OCI-LY1 (cell line): ENCODE measurements at regions not wholly inside any gene's neighbourhood (a gene's known extent, or its start where the extent isn't known, plus 50 kb on each side); places are given as distances from the start of the nearest gene placed in this dataset.

Experiments used
- H2AFZ ChIP-seq: fragments of 200-600 bp; sonication (generic), shearing (Covaris generic); 2 replicates; pipeline ENCODE4 v1.6.0; 2014; ENCODE audit warnings: antibody characterized with exemption, mild to moderate bottlenecking, low read length
- H3F3A ChIP-seq: fragments of 200-600 bp; sonication (generic), shearing (Covaris generic); 2 replicates; pipeline ENCODE4 v1.6.0; 2014; ENCODE audit warnings: mild to moderate bottlenecking, antibody characterized with exemption, low read length, moderate library complexity; ENCODE audit not compliant: insufficient read depth
- H3K27ac ChIP-seq: fragments of 200-600 bp; sonication (generic); 2 replicates; pipeline ENCODE4 v1.5.1; 2014; ENCODE audit warnings: low read length, mixed run types, mild to moderate bottlenecking, low read depth; ENCODE audit not compliant: poor library complexity, severe bottlenecking
- H3K27me3 ChIP-seq: fragments of 200-600 bp; sonication (generic); 2 replicates; pipeline ENCODE4 v1.6.0; 2014; ENCODE audit warnings: antibody characterized with exemption, mild to moderate bottlenecking, low read length, moderate library complexity; ENCODE audit not compliant: insufficient read depth
- H3K36me3 ChIP-seq: fragments of 200-600 bp; sonication (generic); 2 replicates; pipeline ENCODE4 v1.6.1; 2014; ENCODE audit warnings: mild to moderate bottlenecking, antibody characterized with exemption, low read length, moderate library complexity, mixed read lengths; ENCODE audit not compliant: insufficient read depth
- H3K4me1 ChIP-seq: fragments of 200-600 bp; sonication (generic); 2 replicates; pipeline ENCODE4 v1.5.1; 2014; ENCODE audit warnings: mild to moderate bottlenecking, low read length, moderate library complexity; ENCODE audit not compliant: insufficient read depth, severe bottlenecking
- H3K4me2 ChIP-seq: fragments of 200-600 bp; sonication (generic), shearing (Covaris generic); 2 replicates; pipeline ENCODE4 v1.6.1; 2014; ENCODE audit warnings: low read length
- H3K4me3 ChIP-seq: fragments of 200-600 bp; sonication (generic); 2 replicates; pipeline ENCODE4 v1.5.1; 2014; ENCODE audit warnings: low read length, low read depth, mild to moderate bottlenecking, mixed read lengths; ENCODE audit not compliant: poor library complexity, severe bottlenecking
- H3K79me2 ChIP-seq: fragments of 200-600 bp; shearing (Covaris generic); 2 replicates; pipeline ENCODE4 v1.6.1; 2016; ENCODE audit warnings: mixed run types, low read length, mixed read lengths; ENCODE audit not compliant: insufficient read depth
- H3K9ac ChIP-seq: fragments of 200-600 bp; sonication (generic), shearing (Covaris generic); 2 replicates; pipeline ENCODE4 v1.6.1; 2014; ENCODE audit warnings: mild to moderate bottlenecking, low read length, mixed read lengths
- H3K9me2 ChIP-seq: fragments of 200-600 bp; sonication (generic), shearing (Covaris generic); 2 replicates; pipeline ENCODE4 v1.6.1; 2014; ENCODE audit warnings: low read depth, mild to moderate bottlenecking, low read length, mixed read lengths
- H3K9me3 ChIP-seq: fragments of 200-600 bp; shearing (Covaris generic); 2 replicates; pipeline ENCODE4 v1.6.1; 2014; ENCODE audit warnings: low read length, mixed read lengths
- H4K20me1 ChIP-seq: fragments of 200-600 bp; sonication (generic), shearing (Covaris generic); 2 replicates; pipeline ENCODE4 v1.6.0; 2016; ENCODE audit warnings: mild to moderate bottlenecking, low read length; ENCODE audit not compliant: insufficient read depth
- EZH2 ChIP-seq: fragments of 200-600 bp; sonication (generic), shearing (Covaris generic); IDR thresholded peaks from 2 replicates; pipeline ENCODE4 v1.8.0; 2017; ENCODE audit warnings: borderline replicate concordance, mixed run types, mild to moderate bottlenecking, antibody characterized with exemption, low read length, moderate library complexity, mixed read lengths
- TF ChIP-seq, protein P1 (sequence below): fragments of 200-600 bp; sonication (generic), shearing (Covaris generic); IDR thresholded peaks from 2 replicates; pipeline ENCODE4 v1.5.1; 2017; ENCODE audit warnings: mild to moderate bottlenecking, antibody characterized with exemption, low read length, moderate library complexity, mixed read lengths

DNA sequence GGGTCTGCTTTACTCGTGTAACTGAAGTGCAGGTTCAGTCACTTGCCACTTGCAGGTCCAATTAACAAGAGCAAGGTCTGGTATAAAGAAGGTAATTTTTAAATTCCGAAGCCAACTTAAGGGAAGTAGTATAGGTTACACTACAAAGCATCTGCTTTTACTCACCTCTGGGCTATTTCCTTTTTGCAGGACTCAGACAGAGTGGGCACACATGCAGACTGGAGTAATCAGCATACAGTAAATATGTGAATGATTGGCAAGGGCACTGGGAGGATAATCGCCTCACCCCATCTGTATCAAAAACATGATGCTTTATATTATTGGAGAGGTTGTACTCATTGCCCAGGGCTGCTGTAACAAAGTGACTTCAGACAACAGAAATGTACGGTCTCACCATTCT, 160.1 kb upstream of the CDH5 start:
- no peak overlapping the region for H3K4me2 ChIP-seq
- H3K79me2 ChIP-seq: no peaks in the 10 kb centered on the region

DNA sequence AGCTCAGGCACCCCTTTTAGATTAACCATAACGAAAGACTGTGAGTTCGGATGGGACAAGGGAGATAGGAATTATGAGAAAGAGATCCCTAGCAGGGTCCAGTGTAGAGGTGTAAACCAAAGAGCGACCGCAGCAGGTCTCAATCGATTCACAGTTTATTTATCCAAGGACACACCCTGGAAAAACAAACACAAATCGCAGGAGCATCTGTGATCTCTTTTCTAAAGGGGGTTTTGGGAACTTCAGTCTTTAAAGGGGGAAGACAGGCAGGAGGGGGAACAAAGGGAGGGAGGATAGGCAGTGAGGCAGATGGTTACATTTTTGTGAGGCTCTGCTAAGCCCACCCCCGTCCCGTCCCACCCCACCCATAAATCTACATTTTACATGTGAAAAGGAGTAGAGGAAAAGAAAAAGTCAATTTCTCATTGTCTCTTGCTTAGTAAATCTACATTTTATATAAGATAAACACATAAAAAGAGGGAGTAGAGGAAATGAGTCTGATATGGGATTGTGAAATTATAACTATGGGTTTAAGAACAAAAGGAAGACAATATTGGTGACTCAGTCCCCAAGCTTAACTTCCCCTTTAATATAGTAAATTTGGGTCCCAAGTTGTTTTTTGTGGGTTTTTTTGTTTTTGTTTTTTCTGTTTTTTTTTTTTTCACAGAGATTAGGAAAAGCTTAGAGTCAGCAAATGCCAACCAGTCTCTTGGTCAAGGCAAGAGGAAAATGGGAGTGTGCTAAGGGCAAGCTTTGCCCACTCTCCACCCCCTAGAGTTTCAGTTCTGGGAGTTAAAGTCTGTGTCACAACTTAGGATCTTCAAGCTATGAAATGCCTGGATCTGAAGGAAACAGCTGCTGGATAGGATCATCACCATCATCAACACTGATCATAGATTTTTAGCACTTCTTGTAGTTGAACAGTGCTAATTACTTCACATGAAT, 160.9 kb upstream of the CDH5 start:
- H3K4me1 ChIP-seq: no peaks in the 10 kb centered on the region
- no peaks in the 10 kb centered on the region for H3F3A ChIP-seq
- no peaks in the 10 kb centered on the region for H3K27me3 ChIP-seq
- no peak overlapping the region for H3K9ac ChIP-seq
- no peak overlapping the region for H3K4me3 ChIP-seq
- H3K9me3 ChIP-seq: no peaks in the 10 kb centered on the region
- no peak overlapping the region for H2AFZ ChIP-seq
- no peak overlapping the region for H3K4me2 ChIP-seq
- no peaks in the 10 kb centered on the region for H3K9me2 ChIP-seq
- TF ChIP-seq, protein P1, sequence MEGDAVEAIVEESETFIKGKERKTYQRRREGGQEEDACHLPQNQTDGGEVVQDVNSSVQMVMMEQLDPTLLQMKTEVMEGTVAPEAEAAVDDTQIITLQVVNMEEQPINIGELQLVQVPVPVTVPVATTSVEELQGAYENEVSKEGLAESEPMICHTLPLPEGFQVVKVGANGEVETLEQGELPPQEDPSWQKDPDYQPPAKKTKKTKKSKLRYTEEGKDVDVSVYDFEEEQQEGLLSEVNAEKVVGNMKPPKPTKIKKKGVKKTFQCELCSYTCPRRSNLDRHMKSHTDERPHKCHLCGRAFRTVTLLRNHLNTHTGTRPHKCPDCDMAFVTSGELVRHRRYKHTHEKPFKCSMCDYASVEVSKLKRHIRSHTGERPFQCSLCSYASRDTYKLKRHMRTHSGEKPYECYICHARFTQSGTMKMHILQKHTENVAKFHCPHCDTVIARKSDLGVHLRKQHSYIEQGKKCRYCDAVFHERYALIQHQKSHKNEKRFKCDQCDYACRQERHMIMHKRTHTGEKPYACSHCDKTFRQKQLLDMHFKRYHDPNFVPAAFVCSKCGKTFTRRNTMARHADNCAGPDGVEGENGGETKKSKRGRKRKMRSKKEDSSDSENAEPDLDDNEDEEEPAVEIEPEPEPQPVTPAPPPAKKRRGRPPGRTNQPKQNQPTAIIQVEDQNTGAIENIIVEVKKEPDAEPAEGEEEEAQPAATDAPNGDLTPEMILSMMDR: no peak
- no peak for TF ChIP-seq EZH2
- H3K36me3 ChIP-seq: no peaks in the 10 kb centered on the region
- H4K20me1 ChIP-seq: no peaks in the 10 kb centered on the region
- H3K27ac ChIP-seq: no peak overlapping the region
- H3K79me2 ChIP-seq: no peaks in the 10 kb centered on the region

More for the DNA sequence above, 160.1 kb upstream of the CDH5 start:
- Histone ChIP-seq H3F3A (no peaks in the 10 kb centered on the region), H3K36me3 (no peaks in the 10 kb centered on the region), H3K27me3 (no peaks in the 10 kb centered on the region), H4K20me1 (no peaks in the 10 kb centered on the region), H3K9ac (no peak overlapping the region), H3K9me2 (no peaks in the 10 kb centered on the region), H3K4me1 (no peaks in the 10 kb centered on the region), H2AFZ (no peak overlapping the region), H3K27ac (no peak overlapping the region), H3K4me3 (no peak overlapping the region), H3K9me3 (no peaks in the 10 kb centered on the region)
- TF ChIP-seq EZH2: no peak
- TF ChIP-seq, protein P1: no peak

DNA sequence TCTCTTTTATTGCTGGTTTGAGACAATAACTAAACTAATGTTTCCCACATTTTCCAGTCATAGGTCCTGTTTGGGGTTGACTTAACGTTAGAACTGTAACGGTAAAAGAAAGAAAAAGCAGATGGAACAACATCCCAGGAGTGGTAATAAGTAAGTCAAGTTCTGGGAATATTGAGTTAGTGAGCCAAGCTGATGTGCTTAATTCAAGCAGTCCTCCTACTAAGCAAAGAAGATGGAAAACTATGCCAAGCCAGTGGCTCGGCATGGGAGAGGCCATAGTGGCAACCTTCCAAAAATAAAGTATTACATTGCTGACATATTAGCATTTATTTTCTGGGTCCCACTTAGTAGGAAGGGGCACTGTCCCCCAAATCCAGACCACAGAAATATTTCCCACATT, 161.7 kb upstream of the CDH5 start:
- no peaks in the 10 kb centered on the region for H4K20me1 ChIP-seq
- no peaks in the 10 kb centered on the region for H3K36me3 ChIP-seq
- H2AFZ ChIP-seq: no peak overlapping the region
- no peaks in the 10 kb centered on the region for H3K9me2 ChIP-seq
- H3K9me3 ChIP-seq: no peaks in the 10 kb centered on the region
- no peaks in the 10 kb centered on the region for H3K4me1 ChIP-seq
- no peak overlapping the region for H3K4me3 ChIP-seq
- no peak overlapping the region for H3K27ac ChIP-seq
- H3K79me2 ChIP-seq: no peaks in the 10 kb centered on the region
- no peak overlapping the region for H3K9ac ChIP-seq
- no peaks in the 10 kb centered on the region for H3K27me3 ChIP-seq
- TF ChIP-seq EZH2: no peak
- TF ChIP-seq, protein P1: no peak
- H3F3A ChIP-seq: no peaks in the 10 kb centered on the region
- no peak overlapping the region for H3K4me2 ChIP-seq
